ENCODE measurements at regions not wholly inside any gene's neighbourhood (a gene's known extent, or its start where the extent isn't known, plus 50 kb on each side); places are given as distances from the start of the nearest gene placed in this dataset.

- H3K27ac ChIP-seq: no peak overlapping the region
- H3K9me3 ChIP-seq (ENCODE audit: insufficient read depth, low read depth): no peaks in the 10 kb centered on the region
- H3K4me2 ChIP-seq: no peak overlapping the region
- H3K4me1 ChIP-seq (replicated peaks; ENCODE audit: insufficient read depth): peaks cover 4% of the 10 kb centered on the region
- H3K4me3 ChIP-seq: no peak overlapping the region
- BruUV-seq (replicated peaks): no TSS peak
- H3K9me2 ChIP-seq (ENCODE audit: insufficient read depth): no peaks in the 10 kb centered on the region
- DNase-seq: no peak
- no peaks in the 10 kb centered on the region for H3K27me3 ChIP-seq (ENCODE audit: insufficient read depth, low read depth)
- H4K20me1 ChIP-seq (ENCODE audit: insufficient read depth): no peaks in the 10 kb centered on the region
- TF ChIP-seq CTCF (conservative IDR thresholded peaks at IDR 0.05) (no peak), EZH2 (IDR thresholded peaks at IDR 0.05; ENCODE audit: low read depth) (no peak)
- H2AFZ ChIP-seq: no peak overlapping the region
- CTCF ChIA-PET: no interaction called here
- POLR2A ChIA-PET (ENCODE audit: unreplicated experiment): no interaction called here
- H3K36me3 ChIP-seq (ENCODE audit: low read depth): no peaks in the 10 kb centered on the region
- no peaks in the 10 kb centered on the region for H3K79me2 ChIP-seq (ENCODE audit: low read depth)
- intact Hi-C loops (cut with micrococcal nuclease; ENCODE audit: unreplicated experiment): no loop called here
- H3F3A ChIP-seq (ENCODE audit: insufficient read depth, low read depth): no peaks in the 10 kb centered on the region
Measured at GRCh38 chr2:66699416-66699792, 264.5 kb downstream of the MEIS1 start.

- peak in 1 of 2 experiments; percentile 44 for DNase-seq
- Histone ChIP-seq H3K27me3 (ENCODE audit: insufficient read depth, low read depth) (no peaks in the 10 kb centered on the region), H3K9me2 (ENCODE audit: insufficient read depth) (no peaks in the 10 kb centered on the region), H3F3A (ENCODE audit: insufficient read depth, low read depth) (no peaks in the 10 kb centered on the region), H3K9me3 (ENCODE audit: insufficient read depth, low read depth) (no peaks in the 10 kb centered on the region), H3K79me2 (ENCODE audit: low read depth) (no peaks in the 10 kb centered on the region), H3K36me3 (ENCODE audit: low read depth) (no peaks in the 10 kb centered on the region), H3K27ac (no peak overlapping the region), H3K4me1 (replicated peaks; ENCODE audit: insufficient read depth) (peaks cover 4% of the 10 kb centered on the region), H3K4me3 (no peak overlapping the region), H4K20me1 (ENCODE audit: insufficient read depth) (no peaks in the 10 kb centered on the region), H2AFZ (no peak overlapping the region), H3K4me2 (no peak overlapping the region)
- CTCF ChIA-PET: no interaction called here
- no TSS peak for BruUV-seq (replicated peaks)
- intact Hi-C loops (cut with micrococcal nuclease; ENCODE audit: unreplicated experiment): no loop called here
- POLR2A ChIA-PET (ENCODE audit: unreplicated experiment): no interaction called here
- TF ChIP-seq CTCF (conservative IDR thresholded peaks at IDR 0.05) (no peak), EZH2 (IDR thresholded peaks at IDR 0.05; ENCODE audit: low read depth) (no peak)
Measured at GRCh38 chr2:66699793-66700676, 265.1 kb downstream of the MEIS1 start.

GRCh38 chr2:66700677-66701066, 265.7 kb downstream of the MEIS1 start:
- Histone ChIP-seq H3K27ac (no peak overlapping the region), H3K9me2 (ENCODE audit: insufficient read depth) (no peaks in the 10 kb centered on the region), H3F3A (ENCODE audit: insufficient read depth, low read depth) (no peaks in the 10 kb centered on the region), H3K4me3 (no peak overlapping the region), H4K20me1 (ENCODE audit: insufficient read depth) (no peaks in the 10 kb centered on the region), H3K36me3 (ENCODE audit: low read depth) (no peaks in the 10 kb centered on the region), H3K79me2 (ENCODE audit: low read depth) (no peaks in the 10 kb centered on the region), H3K4me1 (replicated peaks; ENCODE audit: insufficient read depth) (peaks cover 4% of the 10 kb centered on the region), H2AFZ (no peak overlapping the region), H3K9me3 (ENCODE audit: insufficient read depth, low read depth) (no peaks in the 10 kb centered on the region), H3K27me3 (ENCODE audit: insufficient read depth, low read depth) (no peaks in the 10 kb centered on the region), H3K4me2 (no peak overlapping the region)
- ChIA-PET POLR2A (ENCODE audit: unreplicated experiment) (no interaction called here), CTCF (no interaction called here)
- BruUV-seq (replicated peaks): no TSS peak
- intact Hi-C loops (cut with micrococcal nuclease; ENCODE audit: unreplicated experiment): no loop called here
- TF ChIP-seq CTCF (conservative IDR thresholded peaks at IDR 0.05) (no peak), EZH2 (IDR thresholded peaks at IDR 0.05; ENCODE audit: low read depth) (no peak)
- DNase-seq: no peak
